ENCODE measurements at regions not wholly inside any gene's neighbourhood (a gene's known extent, or its start where the extent isn't known, plus 50 kb on each side); places are given as distances from the start of the nearest gene placed in this dataset.

DNA sequence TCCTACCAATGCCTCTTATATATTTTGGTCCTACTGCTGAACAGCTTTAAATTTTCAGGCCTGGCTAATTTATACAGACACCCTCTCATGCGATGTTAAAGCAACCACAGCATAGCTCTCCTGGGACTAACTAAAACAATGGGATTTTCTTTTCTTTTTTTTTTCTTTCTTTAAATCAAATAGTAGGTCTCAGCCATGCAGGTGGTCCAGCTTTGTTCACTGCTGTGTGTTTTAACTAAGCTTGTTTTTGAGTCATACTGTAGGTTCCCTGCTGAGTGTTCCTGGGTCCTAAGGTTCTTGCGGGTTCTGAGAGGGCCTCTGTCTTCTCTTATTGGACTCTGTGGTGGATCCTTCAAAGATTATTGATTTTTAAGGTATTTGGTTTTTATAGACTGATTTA lies 113.1 kb upstream of the SORCS1 start:
- TF ChIP-seq, protein P1, sequence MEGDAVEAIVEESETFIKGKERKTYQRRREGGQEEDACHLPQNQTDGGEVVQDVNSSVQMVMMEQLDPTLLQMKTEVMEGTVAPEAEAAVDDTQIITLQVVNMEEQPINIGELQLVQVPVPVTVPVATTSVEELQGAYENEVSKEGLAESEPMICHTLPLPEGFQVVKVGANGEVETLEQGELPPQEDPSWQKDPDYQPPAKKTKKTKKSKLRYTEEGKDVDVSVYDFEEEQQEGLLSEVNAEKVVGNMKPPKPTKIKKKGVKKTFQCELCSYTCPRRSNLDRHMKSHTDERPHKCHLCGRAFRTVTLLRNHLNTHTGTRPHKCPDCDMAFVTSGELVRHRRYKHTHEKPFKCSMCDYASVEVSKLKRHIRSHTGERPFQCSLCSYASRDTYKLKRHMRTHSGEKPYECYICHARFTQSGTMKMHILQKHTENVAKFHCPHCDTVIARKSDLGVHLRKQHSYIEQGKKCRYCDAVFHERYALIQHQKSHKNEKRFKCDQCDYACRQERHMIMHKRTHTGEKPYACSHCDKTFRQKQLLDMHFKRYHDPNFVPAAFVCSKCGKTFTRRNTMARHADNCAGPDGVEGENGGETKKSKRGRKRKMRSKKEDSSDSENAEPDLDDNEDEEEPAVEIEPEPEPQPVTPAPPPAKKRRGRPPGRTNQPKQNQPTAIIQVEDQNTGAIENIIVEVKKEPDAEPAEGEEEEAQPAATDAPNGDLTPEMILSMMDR (IDR thresholded peaks at IDR 0.05; ENCODE audit: poor library complexity) = no peak
- TF ChIP-seq EZH2 (IDR thresholded peaks at IDR 0.05; ENCODE audit: borderline replicate concordance) = no peak
- TF ChIP-seq EZH2phosphoT487 (IDR thresholded peaks at IDR 0.05; ENCODE audit: low read depth, severe bottlenecking, unreplicated experiment) = no peak
